ENCODE measurements at regions not wholly inside any gene's neighbourhood (a gene's known extent, or its start where the extent isn't known, plus 50 kb on each side); places are given as distances from the start of the nearest gene placed in this dataset.

DNA sequence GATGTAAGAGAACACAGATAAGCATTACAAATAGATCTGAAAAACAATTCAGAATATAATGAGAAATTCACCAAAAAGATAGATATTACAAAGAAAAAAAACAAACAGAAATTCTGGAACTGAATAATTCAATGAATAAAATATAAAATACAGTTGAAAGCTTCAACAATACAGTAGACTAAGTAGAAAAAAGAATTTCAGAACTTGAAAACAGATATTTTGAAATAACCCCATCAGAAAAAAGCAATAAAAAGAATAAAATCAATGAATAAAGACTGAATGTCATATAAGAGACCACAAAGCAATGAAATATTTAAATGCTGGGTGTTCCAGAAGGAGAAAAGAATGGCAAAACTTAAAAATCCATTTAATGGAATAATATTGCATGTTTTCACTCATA is 611.4 kb upstream of the GHITM start:
- TF ChIP-seq CTCF (IDR thresholded peaks at IDR 0.05; ENCODE audit: insufficient read depth, low read depth, low read length), result no peak
- TF ChIP-seq EZH2 (IDR thresholded peaks at IDR 0.05; ENCODE audit: insufficient read depth, low read length), result no peak
